GM18498 (cell line): ENCODE measurements at regions not wholly inside any gene's neighbourhood (a gene's known extent, or its start where the extent isn't known, plus 50 kb on each side); places are given as distances from the start of the nearest gene placed in this dataset.

Experiments
- ATAC-seq: cut with Tn5 transposase; IDR thresholded peaks from one replicate; pipeline ENCODE4 v1.9.1; 2021; ENCODE audit warnings: mild to moderate bottlenecking, moderate library complexity; ENCODE audit not compliant: unreplicated experiment

GRCh38 chr6:125534430-125535263 lies 214.8 kb upstream of the HEY2 start:
- ATAC-seq: no peak

DNA sequence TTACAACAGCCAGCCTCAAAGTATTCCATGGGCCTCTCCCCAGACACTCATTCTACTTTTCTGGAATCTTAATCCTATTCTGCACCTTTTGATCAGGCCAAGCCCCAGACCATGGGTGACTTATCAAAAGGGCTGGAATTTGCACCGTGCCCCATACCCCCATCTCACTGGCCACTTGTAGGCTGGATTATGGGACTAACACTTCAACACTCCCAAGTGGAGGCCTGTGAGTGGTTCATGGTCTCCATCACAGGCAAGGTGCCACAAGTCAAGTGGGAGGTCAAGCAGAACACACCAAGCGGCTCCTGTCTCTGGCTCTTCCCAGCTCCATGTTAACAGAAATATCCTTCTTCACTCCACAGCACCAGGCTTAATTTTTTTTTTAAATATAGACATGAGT lies 212.3 kb upstream of the HEY2 start:
- ATAC-seq: no peak

DNA sequence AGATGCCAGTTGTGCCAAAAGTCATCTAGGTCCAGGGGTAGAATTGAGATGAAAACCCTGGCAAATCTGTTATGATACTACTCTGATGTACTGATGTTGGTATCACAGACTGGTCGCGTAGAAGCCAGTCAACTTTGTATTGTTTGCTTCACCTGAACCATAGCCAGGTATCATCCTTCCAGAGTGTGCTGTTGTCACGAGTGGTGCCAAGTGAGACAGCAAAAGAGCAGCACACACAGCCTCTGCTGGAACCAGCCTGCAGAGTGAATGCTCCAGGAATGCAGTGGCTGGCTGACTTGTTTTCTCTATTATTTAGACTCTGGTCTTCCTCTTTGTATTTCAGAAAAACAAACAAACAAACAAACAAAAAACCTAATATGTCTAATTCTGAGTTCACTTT lies 209.5 kb upstream of the HEY2 start:
- no peak for ATAC-seq

DNA sequence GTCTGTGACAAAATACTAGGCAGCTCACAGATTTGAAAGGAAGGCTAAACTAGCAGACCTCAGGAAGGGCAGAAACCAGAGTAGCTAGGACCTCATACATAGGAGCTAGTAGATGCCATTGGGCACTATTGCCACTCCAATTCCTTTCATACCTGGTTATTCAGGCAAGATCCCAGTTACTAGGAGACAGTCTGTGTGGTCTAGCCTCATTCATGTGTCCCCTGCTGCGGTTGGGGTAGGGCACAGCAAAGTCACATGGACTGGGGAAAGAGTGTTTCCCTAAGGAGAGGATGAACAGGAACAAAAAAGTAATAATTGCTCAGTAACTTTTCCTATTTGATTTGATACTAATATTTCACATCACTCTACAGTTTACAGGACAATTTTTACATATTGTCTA lies 204.6 kb upstream of the HEY2 start:
- ATAC-seq: no peak

DNA sequence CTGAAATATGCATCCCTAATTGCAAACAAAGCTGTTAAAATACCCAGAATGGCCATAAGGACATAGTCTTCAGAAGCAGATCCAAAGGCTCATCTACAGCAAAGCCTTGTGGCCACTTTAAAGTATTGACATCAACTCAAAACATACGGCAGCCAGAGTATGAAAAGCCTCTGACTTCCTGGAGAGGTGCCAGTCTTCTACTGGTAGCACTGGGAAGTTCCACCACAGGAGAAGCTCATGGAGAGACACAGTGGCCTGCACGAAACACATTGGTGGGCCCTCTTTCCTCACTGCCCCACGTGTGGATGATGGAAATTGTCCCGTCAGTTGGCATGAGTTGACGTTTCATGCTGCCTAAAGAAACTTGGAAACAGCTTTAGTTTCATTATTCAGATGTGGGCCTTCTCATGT lies 202.6 kb upstream of the HEY2 start:
- no peak for ATAC-seq

DNA sequence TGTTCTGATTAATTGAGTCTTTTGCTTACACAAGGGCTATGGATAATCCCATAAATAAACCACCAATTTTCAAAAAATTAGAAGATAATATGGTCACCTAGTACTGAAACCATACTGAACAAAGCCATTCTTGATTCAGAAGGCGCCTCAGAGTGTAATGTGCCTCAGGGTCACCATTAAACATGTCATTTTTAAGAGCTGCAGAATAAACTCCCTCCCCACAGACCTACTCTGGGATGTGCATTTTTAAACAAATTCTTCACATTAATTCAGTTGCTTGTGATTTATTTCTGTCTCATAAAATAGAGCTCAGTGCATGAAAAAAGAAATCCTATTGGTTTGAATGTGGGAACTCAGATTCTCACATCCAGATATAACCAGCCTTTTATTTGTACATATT lies 202.1 kb upstream of the HEY2 start:
- ATAC-seq: no peak

DNA sequence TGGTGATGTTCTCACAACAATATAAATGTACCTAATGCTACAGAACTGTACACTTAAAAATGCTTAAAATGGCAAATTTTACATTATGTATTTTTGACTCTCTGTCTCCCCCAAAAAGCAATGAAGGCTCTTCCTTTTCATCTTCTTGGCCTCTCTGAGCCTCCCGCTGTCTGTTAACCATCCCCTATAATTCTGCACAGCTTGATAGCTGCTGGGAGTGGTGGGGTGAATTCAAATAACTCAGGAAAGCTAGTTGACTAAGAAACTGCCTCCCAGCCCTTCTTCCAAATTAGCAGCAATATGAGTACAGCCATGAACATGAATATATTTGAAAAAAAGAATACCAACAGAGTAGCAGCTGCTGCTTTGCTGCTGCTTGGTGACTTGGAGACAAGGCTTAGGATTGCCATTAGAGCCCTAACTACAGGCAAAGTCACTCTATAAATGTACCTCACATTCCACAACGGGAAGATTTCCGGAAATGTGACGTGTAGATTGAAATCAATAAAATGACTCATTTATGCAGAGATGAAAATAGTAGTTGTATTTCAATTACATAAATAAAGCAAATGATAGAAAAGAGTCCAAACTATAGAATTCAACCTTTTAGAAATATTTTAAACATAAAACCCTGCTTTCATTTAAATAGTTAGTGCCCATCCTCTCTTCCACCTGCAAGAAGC lies 200.1 kb upstream of the HEY2 start:
- no peak for ATAC-seq

- ATAC-seq: no peak
Observed at GRCh38 chr6:125550892-125551291, 198.5 kb upstream of the HEY2 start.

- no peak for ATAC-seq
Observed at GRCh38 chr6:125552819-125553218, 196.6 kb upstream of the HEY2 start.

GRCh38 chr6:125554456-125554855 lies 195.0 kb upstream of the HEY2 start:
- no peak for ATAC-seq

DNA sequence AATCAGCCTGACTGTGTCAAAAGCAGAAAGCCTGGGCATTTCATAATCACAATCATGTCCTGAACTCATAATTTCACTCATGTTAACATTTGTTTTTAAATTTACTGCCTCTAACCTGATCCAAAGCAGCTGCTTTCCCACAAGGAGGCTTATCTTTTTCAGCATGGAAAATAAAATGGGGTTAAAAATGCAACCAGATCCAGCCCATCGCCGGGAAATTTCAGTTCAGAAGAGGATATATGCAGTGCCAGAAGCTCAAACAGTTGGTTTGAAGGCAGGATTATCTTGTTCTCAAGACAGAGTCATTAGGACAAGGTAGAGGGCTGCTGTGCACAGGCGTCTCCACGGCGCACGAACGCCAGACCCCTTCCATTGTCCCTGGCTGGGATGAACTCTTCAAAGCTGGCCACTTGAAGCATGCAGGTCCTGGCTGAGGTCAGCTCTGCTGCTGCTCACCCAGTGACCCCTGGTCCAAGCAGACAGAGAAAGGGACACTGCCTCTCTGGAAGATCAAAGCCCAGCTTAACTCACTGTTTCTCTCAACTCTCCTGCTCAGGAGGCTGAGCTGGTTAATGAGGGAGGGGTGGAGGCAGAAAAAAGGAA lies 191.1 kb upstream of the HEY2 start:
- no peak for ATAC-seq

DNA sequence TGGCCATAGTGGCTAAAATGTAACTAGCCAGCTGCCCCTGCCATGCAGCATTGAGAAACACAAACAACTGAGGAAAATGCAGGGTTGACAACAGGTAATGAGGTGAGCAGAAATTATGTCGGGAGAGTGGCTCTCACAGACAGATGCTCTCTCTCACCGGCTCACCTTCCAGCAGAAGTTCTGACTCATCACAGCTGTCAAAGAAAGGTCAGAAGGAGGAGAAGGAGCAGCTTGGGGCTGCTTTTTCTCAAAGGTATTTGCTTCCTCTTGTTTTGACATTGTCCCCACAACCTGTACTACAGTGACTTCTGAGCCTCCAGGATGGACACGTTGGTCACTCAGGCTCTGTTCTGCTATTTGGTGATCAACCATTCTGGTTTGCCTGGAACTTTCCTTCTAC lies 190.5 kb upstream of the HEY2 start:
- ATAC-seq: no peak

- no peak for ATAC-seq
Observed at GRCh38 chr6:125562156-125562555, 187.3 kb upstream of the HEY2 start.

- no peak for ATAC-seq
Observed at GRCh38 chr6:125564941-125565340, 184.5 kb upstream of the HEY2 start.

DNA sequence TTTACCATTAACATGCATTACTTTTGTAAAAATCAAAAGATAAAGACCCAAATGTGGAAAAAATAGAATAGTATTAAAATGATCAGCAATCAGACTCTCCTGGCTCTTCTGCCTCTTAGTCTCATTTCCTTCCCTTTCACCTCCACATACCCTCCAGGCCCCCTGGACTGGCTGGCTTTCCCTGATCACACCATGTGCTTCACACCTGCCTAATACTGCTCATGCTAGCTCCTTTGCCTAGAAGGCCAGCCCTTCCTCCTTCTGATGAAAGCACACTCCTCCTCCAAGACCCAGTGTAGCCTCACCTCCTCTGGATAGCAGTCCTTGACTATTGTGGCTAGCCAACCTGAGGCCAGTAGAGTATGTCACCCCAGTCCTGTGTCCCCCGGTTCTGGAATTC lies 182.0 kb upstream of the HEY2 start:
- ATAC-seq: no peak

GRCh38 chr6:125568609-125569008 lies 180.8 kb upstream of the HEY2 start:
- ATAC-seq: no peak

DNA sequence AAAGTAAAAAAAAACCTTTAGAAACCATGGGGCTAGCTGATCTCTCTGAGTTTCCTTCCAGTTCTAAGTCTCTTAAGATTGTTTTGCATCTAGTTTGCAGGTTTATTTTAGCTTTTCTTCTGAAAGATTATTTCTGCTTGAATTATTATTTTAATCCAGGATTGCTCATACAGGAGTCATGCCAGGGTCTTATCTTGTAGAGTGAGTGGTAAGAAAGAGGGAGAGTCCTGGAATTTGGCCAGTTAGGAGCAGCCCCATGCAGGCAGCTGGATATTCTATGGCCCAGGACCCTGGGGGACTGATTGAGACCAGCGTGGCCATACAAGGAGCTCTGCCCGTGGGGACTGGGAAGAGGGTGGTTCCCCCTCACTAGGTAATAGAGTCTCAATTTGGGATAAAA lies 178.9 kb upstream of the HEY2 start:
- ATAC-seq: no peak

DNA sequence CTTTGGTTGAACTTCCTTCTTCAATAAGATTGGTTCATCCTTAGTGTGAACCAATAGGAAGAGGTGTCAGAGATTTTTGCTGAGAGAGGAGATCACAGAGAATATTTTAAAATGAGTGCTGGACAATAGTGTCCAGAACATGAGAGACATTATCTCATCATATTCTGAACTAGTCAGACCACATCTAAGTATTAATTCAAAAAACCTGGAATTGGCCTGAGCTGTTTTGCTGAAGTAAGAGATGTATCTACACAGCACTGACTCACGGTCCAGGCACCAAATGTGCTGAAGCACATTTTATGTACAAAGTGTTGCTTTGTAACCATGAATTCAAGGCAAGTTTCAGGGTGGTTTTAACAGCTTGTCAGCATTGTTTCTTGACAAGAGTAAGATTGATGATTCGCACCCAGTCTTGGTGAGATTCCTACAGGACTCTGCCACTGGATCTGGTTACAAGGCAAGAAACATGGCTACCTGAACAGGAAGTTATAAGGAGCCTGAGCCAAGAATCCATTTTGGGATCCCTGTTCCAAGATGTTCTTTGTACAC lies 178.2 kb upstream of the HEY2 start:
- no peak for ATAC-seq

GRCh38 chr6:125574604-125575003 lies 174.8 kb upstream of the HEY2 start:
- ATAC-seq: no peak

DNA sequence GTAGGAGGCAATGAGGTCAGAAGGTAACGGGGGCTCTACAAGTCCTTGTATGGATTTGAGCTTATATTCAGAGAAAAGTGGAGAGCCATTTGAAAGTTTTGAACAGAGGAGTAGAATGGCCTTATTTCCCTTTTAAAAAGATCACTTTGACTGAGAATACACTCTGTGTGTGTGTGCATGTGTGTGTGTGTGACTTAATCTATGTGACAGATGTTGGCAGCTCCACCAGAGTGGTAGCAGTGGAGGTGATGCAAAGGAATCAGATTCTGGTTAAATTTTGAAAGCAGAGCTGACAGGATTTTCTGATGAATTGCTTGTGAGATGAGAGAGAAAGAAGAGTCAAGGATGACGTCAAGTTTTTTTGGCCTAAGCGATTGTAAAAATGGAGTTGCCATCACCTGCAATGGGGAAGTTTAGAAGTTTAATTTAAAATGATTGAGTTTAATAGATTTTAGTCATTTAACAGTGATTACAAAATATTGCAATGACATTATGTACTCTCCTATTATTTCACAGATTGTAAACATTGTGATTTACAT lies 172.2 kb upstream of the HEY2 start:
- no peak for ATAC-seq

GRCh38 chr6:125584468-125584939 lies 164.9 kb upstream of the HEY2 start:
- ATAC-seq: no peak
